ENCODE measurements at regions not wholly inside any gene's neighbourhood (a gene's known extent, or its start where the extent isn't known, plus 50 kb on each side); places are given as distances from the start of the nearest gene placed in this dataset.
"Not testable (repeated sequence)": the region's sequence is repeated elsewhere in the genome, so short reads cannot be mapped to it uniquely, and the experiment has no call there.

- H3K4me3 Mint-ChIP-seq = peak overlapping the region; percentile 58 to 75
- H3K36me3 Mint-ChIP-seq (ENCODE audit: insufficient read depth in 2 of 2); H3K9me3 Mint-ChIP-seq; H3K27ac Mint-ChIP-seq; DNase-seq; ATAC-seq (replicated peaks in 1 of 2); H3K4me1 Mint-ChIP-seq (ENCODE audit: low read depth); H3K27me3 Mint-ChIP-seq (ENCODE audit: low read depth): not testable (repeated sequence)
These were observed 77.9 kb downstream of the NR4A2 start for GRCh38 chr2:156254637-156255067.

DNA sequence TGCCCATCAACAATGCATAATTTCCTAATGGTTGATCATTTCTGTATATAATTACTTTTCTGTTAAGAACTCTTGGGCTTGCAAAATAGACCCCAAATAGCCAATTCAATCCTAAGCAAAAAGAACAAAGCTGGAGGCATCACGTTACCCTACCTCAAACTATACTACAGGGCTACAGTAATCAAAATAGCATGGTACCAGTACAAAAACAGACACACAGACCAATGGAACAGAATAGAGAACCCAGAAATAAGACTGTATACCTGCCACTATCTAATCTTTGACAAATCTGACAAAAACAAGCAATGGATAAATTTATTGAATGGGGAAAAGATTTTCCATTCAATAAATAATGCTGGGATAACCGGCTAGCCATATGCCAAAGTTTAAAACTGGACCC is 78.8 kb downstream of the NR4A2 start:
- no peaks in the 10 kb centered on the region for H3K4me1 Mint-ChIP-seq (ENCODE audit: low read depth)
- no peaks in the 10 kb centered on the region for H3K27me3 Mint-ChIP-seq (ENCODE audit: low read depth)
- H3K27ac Mint-ChIP-seq = peak overlapping the region; percentile 54
- H3K9me3 Mint-ChIP-seq = peaks cover 0 to 2% of the 10 kb centered on the region in 2 donors
- ATAC-seq (replicated peaks in 1 of 2) (no peak), DNase-seq (no peak)
- H3K4me3 Mint-ChIP-seq = peak overlapping the region; percentile 58 to 75
- peaks cover 0 to 2% of the 10 kb centered on the region in 2 donors for H3K36me3 Mint-ChIP-seq (ENCODE audit: insufficient read depth in 2 of 2)

DNA sequence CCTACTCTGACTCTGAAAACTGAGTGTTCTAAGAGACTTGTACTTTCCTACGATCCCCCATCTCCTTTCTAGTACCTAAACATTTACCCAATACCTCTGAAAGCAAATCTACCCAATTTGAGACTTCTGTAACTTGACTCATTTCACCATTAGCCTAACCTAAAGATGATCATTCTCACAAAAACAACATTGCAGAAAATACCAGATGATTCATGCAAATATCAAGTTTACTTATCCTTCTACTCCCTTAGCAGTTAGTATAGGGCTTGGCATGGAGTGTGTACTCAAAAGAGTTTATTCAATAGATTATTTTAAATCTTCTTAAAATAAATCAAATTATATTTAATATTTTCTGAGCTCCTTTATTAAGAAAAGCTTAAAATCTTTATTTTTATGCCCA is 89.6 kb downstream of the NR4A2 start:
- no peak for DNase-seq
- no peaks in the 10 kb centered on the region for H3K36me3 Mint-ChIP-seq (ENCODE audit: insufficient read depth in 2 of 2)
- H3K4me3 Mint-ChIP-seq = no peak overlapping the region
- no peaks in the 10 kb centered on the region for H3K9me3 Mint-ChIP-seq
- no peak for ATAC-seq (replicated peaks in 1 of 2)
- H3K4me1 Mint-ChIP-seq (ENCODE audit: low read depth) = no peaks in the 10 kb centered on the region
- peaks cover 11% of the 10 kb centered on the region for H3K27me3 Mint-ChIP-seq (ENCODE audit: low read depth)
- H3K27ac Mint-ChIP-seq = no peak overlapping the region

GRCh38 chr2:156237558-156237957 is 95.0 kb downstream of the NR4A2 start:
- no peaks in the 10 kb centered on the region for H3K4me1 Mint-ChIP-seq (ENCODE audit: low read depth)
- H3K9me3 Mint-ChIP-seq = peaks cover 2 to 4% of the 10 kb centered on the region in 2 donors
- no peaks in the 10 kb centered on the region for H3K36me3 Mint-ChIP-seq (ENCODE audit: insufficient read depth in 2 of 2)
- H3K4me3 Mint-ChIP-seq = no peak overlapping the region
- no peaks in the 10 kb centered on the region for H3K27me3 Mint-ChIP-seq (ENCODE audit: low read depth)
- no peak overlapping the region for H3K27ac Mint-ChIP-seq
- ATAC-seq (replicated peaks in 1 of 2) = no peak
- no peak for DNase-seq

GRCh38 chr2:156229724-156230362 is 102.7 kb downstream of the NR4A2 start:
- no peak for ATAC-seq (replicated peaks in 1 of 2)
- DNase-seq = no peak
- Mint-ChIP-seq H3K27ac (no peak overlapping the region), H3K27me3 (ENCODE audit: low read depth) (no peaks in the 10 kb centered on the region), H3K4me3 (no peak overlapping the region), H3K4me1 (ENCODE audit: low read depth) (no peaks in the 10 kb centered on the region), H3K9me3 (peaks cover 4 to 6% of the 10 kb centered on the region in 2 donors), H3K36me3 (ENCODE audit: insufficient read depth in 2 of 2) (peaks cover 0 to 4% of the 10 kb centered on the region in 2 donors)

GRCh38 chr2:156223328-156223727 is 109.2 kb downstream of the NR4A2 start:
- not testable (repeated sequence) for H3K4me3 Mint-ChIP-seq; DNase-seq; H3K27ac Mint-ChIP-seq; ATAC-seq (replicated peaks in 1 of 2); H3K27me3 Mint-ChIP-seq (ENCODE audit: low read depth); H3K4me1 Mint-ChIP-seq (ENCODE audit: low read depth)
- peaks cover 19 to 27% of the 10 kb centered on the region in 2 donors for H3K9me3 Mint-ChIP-seq
- peaks cover 13 to 19% of the 10 kb centered on the region in 2 donors for H3K36me3 Mint-ChIP-seq (ENCODE audit: insufficient read depth in 2 of 2)

DNA sequence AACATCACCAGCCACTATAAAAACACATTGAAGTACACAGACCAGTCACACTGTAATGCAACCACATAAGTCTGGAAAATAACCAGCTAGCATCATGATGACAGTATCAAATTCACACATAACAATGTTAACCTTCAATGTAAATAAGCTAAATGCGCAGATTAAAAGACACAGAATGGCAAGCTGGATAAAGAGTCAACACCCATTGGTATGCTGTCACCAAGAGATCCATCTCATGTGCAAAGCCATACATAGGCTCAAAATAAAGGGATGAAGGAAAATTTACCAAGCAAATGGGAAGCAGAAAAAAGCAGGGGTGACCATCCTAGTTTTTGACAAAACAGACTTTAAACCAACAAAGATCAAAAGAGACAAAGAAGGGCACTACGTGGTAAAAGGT is 110.8 kb downstream of the NR4A2 start:
- ATAC-seq (replicated peaks in 1 of 2) = no peak
- Mint-ChIP-seq H3K4me3 (no peak overlapping the region), H3K4me1 (ENCODE audit: low read depth) (no peaks in the 10 kb centered on the region), H3K27ac (no peak overlapping the region), H3K27me3 (ENCODE audit: low read depth) (no peaks in the 10 kb centered on the region), H3K9me3 (peaks cover 19 to 27% of the 10 kb centered on the region in 2 donors), H3K36me3 (ENCODE audit: insufficient read depth in 2 of 2) (peaks cover 13 to 19% of the 10 kb centered on the region in 2 donors)
- DNase-seq = no peak

DNA sequence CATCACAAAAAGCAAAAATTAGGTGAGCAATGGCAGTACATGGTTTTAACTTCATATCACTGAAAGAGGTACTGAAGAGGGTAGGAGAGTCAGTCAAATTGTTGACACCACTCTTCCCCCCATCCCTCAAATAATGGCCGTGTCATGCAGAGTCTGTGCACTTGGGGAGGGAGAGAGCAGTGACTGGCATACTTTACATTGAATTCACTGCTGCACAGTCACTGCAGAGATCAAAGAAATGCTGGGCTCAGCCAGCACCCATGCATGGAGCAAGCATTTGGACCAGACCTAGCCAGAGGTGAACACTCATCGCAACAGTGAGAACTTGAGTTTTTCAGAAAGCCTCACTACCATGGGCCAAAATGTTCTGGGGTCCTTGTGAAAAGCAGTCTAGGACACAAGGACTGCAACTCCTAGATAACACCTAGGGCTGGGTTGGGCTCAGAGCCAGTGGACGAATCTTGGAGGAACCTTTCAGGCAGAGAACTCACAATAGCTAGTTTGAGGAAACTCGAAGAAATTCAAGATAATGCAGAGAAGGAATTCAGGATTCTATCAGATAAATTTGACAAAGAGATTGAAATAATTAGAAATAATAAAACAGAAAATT is 112.9 kb downstream of the NR4A2 start:
- H3K27ac Mint-ChIP-seq = no peak overlapping the region
- peaks cover 13 to 19% of the 10 kb centered on the region in 2 donors for H3K36me3 Mint-ChIP-seq (ENCODE audit: insufficient read depth in 2 of 2)
- no peak overlapping the region for H3K4me3 Mint-ChIP-seq
- H3K4me1 Mint-ChIP-seq (ENCODE audit: low read depth) = no peaks in the 10 kb centered on the region
- ATAC-seq (replicated peaks in 1 of 2) (no peak), DNase-seq (no peak)
- H3K27me3 Mint-ChIP-seq (ENCODE audit: low read depth) = peaks cover 13% of the 10 kb centered on the region
- H3K9me3 Mint-ChIP-seq = peaks cover 19 to 27% of the 10 kb centered on the region in 2 donors

DNA sequence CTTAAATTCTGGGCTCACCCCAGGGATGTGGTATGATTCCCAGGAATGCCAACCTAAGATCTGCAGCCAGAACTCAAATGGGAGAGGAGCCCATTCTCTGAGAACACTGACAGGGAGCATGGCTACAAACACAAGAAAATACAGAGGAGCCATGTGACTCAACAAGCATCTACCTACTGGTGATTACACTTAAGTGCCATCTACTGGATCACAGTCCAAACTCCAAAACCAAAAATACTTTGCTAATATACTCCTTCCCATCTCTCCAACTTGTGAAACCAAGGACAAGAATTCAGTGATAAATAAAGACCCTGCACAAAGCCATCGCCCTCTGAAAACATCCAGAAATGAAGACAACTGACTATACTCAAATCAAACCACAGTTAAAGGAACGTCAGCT is 116.9 kb downstream of the NR4A2 start:
- peaks cover 20% of the 10 kb centered on the region for H3K27me3 Mint-ChIP-seq (ENCODE audit: low read depth)

GRCh38 chr2:156211318-156211717 is 121.2 kb downstream of the NR4A2 start:
- no peak overlapping the region for H3K4me3 Mint-ChIP-seq
- no peaks in the 10 kb centered on the region for H3K4me1 Mint-ChIP-seq (ENCODE audit: low read depth)
- ATAC-seq (replicated peaks in 1 of 2) (no peak), DNase-seq (no peak)
- no peaks in the 10 kb centered on the region for H3K36me3 Mint-ChIP-seq (ENCODE audit: insufficient read depth in 2 of 2)
- no peak overlapping the region for H3K27ac Mint-ChIP-seq
- H3K9me3 Mint-ChIP-seq = no peaks in the 10 kb centered on the region
- H3K27me3 Mint-ChIP-seq (ENCODE audit: low read depth) = peaks cover 18% of the 10 kb centered on the region

More for the DNA sequence above, 116.9 kb downstream of the NR4A2 start:
- peaks cover 2% of the 10 kb centered on the region in 2 donors for H3K36me3 Mint-ChIP-seq (ENCODE audit: insufficient read depth in 2 of 2)
- peaks cover 3 to 4% of the 10 kb centered on the region in 2 donors for H3K9me3 Mint-ChIP-seq
- no peaks in the 10 kb centered on the region for H3K4me1 Mint-ChIP-seq (ENCODE audit: low read depth)
- no peak overlapping the region for H3K4me3 Mint-ChIP-seq
- no peak overlapping the region for H3K27ac Mint-ChIP-seq
- no peak for DNase-seq
- ATAC-seq (replicated peaks in 1 of 2) = no peak

DNA sequence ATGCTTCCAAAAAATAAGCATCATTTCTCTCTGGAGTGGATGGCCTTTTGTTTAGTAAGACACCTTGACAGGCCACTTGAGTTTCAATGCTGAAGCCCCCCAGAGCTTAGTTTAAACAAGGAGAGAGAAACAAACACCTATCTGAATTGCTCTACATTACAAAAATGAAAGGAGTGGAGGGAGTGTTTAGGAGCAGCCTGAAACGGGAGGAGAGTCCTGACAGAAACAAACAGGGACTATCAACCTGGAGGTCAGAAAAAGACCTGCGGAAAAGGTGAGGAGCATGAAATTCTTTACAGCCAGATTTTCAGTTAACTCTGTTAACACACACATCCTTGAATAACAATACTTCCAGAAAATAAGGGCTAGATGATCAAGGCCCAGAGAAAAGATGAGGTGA is 126.2 kb downstream of the NR4A2 start:
- DNase-seq = no peak
- no peaks in the 10 kb centered on the region for H3K27me3 Mint-ChIP-seq (ENCODE audit: low read depth)

GRCh38 chr2:156199588-156199987 is 132.9 kb downstream of the NR4A2 start:
- no peak for ATAC-seq (replicated peaks in 1 of 2)
- no peaks in the 10 kb centered on the region for H3K9me3 Mint-ChIP-seq
- H3K36me3 Mint-ChIP-seq (ENCODE audit: insufficient read depth in 2 of 2) = no peaks in the 10 kb centered on the region

More for the DNA sequence above, 126.2 kb downstream of the NR4A2 start:
- ATAC-seq (replicated peaks in 1 of 2) = no peak
- H3K9me3 Mint-ChIP-seq = no peaks in the 10 kb centered on the region
- no peak overlapping the region for H3K4me3 Mint-ChIP-seq
- H3K27ac Mint-ChIP-seq = no peak overlapping the region
- H3K4me1 Mint-ChIP-seq (ENCODE audit: low read depth) = no peaks in the 10 kb centered on the region
- no peaks in the 10 kb centered on the region for H3K36me3 Mint-ChIP-seq (ENCODE audit: insufficient read depth in 2 of 2)

DNA sequence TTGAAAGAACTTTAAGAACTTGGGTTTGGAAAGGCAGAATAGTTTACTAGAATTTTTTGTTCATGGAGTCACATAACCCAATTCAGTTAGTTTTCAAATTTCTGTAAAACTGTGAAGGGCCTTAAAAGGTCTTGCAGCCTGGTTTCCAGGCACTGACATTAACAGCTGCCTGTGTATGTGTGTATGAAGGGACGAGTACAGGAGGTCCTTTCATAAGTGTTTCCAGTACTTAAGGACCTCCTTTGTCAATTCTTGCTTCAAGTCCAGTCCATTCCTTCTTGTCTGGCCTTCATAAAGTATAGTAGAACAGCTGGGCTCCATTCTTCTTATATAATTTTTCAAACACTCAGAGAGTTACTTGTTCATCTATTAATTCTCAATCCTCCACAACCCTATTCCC is 136.5 kb downstream of the NR4A2 start:
- DNase-seq = no peak
- Mint-ChIP-seq H3K36me3 (ENCODE audit: insufficient read depth in 2 of 2) (no peaks in the 10 kb centered on the region), H3K9me3 (no peaks in the 10 kb centered on the region), H3K4me1 (ENCODE audit: low read depth) (peaks cover 16% of the 10 kb centered on the region), H3K4me3 (no peak overlapping the region), H3K27ac (no peak overlapping the region), H3K27me3 (ENCODE audit: low read depth) (peaks cover 4% of the 10 kb centered on the region)
- no peak for ATAC-seq (replicated peaks in 1 of 2)

More at GRCh38 chr2:156199588-156199987, 132.9 kb downstream of the NR4A2 start:
- DNase-seq = no peak
- no peaks in the 10 kb centered on the region for H3K4me1 Mint-ChIP-seq (ENCODE audit: low read depth)
- no peak overlapping the region for H3K27ac Mint-ChIP-seq
- peaks cover 4% of the 10 kb centered on the region for H3K27me3 Mint-ChIP-seq (ENCODE audit: low read depth)
- no peak overlapping the region for H3K4me3 Mint-ChIP-seq

DNA sequence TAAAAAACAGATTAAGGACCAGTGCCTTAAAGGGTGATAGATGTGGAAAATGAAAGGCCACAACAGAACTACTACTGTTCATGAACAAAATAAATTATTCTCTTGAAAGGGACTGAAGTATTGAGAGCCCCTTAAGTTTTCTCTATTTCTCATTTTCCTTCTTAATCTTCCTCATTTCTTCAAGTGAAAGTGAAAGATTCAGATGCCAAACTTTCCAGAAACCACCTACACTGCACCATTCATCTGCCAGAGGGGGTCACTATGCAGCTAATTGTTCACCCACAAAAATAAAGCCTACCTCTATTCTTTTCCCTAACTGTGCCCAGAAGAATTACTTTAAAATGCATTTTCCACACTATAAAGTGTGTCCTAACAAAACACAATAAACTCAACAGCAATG is 140.1 kb downstream of the NR4A2 start:
- H3K27ac Mint-ChIP-seq = no peak overlapping the region
- peaks cover 16% of the 10 kb centered on the region for H3K4me1 Mint-ChIP-seq (ENCODE audit: low read depth)
- ATAC-seq (replicated peaks in 1 of 2) (peak in 1 of 2 donors; percentile 40), DNase-seq (no peak)
- H3K9me3 Mint-ChIP-seq = no peaks in the 10 kb centered on the region
- no peak overlapping the region for H3K4me3 Mint-ChIP-seq
- no peaks in the 10 kb centered on the region for H3K36me3 Mint-ChIP-seq (ENCODE audit: insufficient read depth in 2 of 2)
- peaks cover 2% of the 10 kb centered on the region for H3K27me3 Mint-ChIP-seq (ENCODE audit: low read depth)

All from activated T-cell treated with anti-CD3 and anti-CD28 coated beads, Interleukin-2, amount 50 U/mL, for 72 hours (primary cell).